ENCODE measurements at regions not wholly inside any gene's neighbourhood (a gene's known extent, or its start where the extent isn't known, plus 50 kb on each side); places are given as distances from the start of the nearest gene placed in this dataset.

DNA sequence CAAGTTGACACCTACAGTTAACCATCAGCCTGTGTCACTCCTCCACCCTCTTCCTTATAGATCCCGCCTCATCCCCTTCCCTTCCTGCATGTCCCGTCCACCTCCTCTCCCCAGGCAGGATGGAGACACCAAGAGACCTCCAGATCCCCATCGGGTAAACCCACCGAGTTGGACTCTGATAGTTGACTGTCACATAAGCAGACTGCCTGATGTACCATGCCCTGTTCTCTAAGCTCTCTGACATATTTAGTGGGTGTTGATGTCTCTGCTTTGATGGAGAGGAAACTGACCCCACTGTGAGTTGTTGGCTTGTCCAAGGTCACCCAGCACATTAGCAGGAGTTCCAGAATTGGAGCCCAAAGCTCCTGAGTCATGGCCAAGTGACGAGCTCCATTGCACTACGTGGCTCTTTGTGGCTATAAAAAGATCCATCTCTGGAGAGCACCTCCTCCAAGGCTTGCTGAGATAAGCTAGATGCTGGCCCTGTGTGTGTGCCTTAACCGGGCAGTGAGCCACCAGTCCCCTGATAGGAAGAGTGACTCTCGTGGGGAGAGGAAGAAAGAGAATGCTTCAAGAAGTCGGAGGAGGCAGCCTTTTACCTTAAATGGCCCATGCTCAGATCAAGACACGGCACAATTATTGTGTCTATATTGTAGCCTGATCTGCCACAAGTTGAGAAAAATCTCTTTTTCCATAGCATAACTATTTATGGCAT, 236.0 kb upstream of the ECI2 start (continued):
- TF ChIP-seq ZNF124 (CRISPR knock-in tag; IDR thresholded peaks at IDR 0.05) (no peak), RBM25 (IDR thresholded peaks at IDR 0.05; ENCODE audit: low read depth, low read length, severe bottlenecking) (no peak), KDM2B (CRISPR knock-in tag; IDR thresholded peaks at IDR 0.05) (no peak), KAT8 (IDR thresholded peaks at IDR 0.05; ENCODE audit: low read depth) (no peak), PHTF2 (CRISPR knock-in tag; IDR thresholded peaks at IDR 0.05) (no peak), POLR2G (IDR thresholded peaks at IDR 0.05; ENCODE audit: low read depth, low read length) (no peak), ARID2 (IDR thresholded peaks at IDR 0.05) (no peak), MTF1 (CRISPR knock-in tag; IDR thresholded peaks at IDR 0.05; ENCODE audit: borderline replicate concordance) (no peak)
- TF ChIP-seq, protein P1, sequence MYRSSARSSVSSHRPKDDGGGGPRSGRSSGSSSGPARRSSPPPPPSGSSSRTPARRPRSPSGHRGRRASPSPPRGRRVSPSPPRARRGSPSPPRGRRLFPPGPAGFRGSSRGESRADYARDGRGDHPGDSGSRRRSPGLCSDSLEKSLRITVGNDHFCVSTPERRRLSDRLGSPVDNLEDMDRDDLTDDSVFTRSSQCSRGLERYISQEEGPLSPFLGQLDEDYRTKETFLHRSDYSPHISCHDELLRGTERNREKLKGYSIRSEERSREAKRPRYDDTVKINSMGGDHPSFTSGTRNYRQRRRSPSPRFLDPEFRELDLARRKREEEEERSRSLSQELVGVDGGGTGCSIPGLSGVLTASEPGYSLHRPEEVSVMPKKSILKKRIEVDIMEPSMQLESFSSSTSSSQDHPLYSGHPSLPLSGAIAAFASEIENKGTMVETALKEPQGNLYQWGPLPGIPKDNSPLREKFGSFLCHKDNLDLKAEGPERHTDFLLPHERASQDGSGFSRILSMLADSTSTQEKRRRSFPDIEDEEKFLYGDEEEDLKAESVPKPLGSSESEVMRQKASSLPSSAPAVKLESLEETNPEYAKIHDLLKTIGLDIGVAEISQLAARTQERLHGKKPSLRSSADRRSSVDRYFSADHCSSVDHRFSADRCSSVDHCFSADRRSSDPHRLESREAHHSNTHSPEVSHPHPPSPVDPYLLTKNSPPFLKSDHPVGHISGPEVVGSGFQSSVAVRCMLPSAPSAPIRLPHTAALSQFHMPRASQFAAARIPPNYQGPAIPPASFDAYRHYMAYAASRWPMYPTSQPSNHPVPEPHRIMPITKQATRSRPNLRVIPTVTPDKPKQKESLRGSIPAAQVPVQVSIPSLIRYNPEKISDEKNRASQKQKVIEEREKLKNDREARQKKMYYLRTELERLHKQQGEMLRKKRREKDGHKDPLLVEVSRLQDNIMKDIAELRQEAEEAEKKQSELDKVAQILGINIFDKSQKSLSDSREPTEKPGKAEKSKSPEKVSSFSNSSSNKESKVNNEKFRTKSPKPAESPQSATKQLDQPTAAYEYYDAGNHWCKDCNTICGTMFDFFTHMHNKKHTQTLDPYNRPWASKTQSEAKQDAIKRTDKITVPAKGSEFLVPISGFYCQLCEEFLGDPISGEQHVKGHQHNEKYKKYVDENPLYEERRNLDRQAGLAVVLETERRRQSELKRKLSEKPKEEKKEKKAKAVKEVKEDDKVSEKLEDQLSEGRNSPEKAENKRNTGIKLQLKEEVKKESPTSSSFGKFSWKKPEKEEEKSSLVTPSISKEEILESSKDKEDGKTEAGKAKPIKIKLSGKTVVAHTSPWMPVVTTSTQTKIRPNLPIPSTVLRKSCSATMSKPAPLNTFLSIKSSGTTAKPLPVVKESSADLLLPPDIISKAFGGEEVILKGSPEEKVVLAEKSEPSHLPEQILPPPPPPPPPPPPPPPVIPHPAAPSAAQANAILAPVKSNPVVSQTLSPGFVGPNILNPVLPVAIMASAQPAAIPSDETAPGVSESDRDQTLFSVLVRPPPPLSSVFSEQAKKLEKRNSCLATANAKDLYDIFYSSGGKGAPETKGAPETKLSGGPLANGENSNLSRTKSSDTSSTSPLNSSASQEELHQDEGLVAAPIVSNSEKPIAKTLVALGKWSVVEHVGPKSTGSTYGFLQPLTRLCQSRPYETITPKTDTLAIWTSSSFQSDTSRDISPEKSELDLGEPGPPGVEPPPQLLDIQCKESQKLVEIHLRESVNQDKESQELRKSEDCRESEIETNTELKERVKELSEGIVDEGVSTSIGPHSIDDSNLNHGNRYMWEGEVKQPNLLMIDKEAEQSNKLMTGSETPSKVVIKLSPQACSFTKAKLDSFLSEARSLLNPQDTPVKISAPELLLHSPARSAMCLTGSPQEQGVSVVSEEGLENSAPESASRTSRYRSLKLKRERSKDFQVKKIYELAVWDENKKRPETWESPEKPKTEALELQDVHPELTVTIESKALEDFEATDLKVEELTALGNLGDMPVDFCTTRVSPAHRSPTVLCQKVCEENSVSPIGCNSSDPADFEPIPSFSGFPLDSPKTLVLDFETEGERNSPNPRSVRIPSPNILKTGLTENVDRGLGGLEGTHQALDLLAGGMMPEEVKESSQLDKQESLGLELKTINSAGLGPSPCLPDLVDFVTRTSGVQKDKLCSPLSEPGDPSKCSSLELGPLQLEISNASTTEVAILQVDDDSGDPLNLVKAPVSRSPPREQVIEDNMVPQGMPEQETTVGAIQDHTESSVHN (IDR thresholded peaks at IDR 0.05; ENCODE audit: borderline replicate concordance in 1 of 2, low read depth in 1 of 2): 0 out of 4 replicates have a peak, but pooled peaks of 1 of the 2 experiments have one; percentile 54
- TF ChIP-seq, protein P2, sequence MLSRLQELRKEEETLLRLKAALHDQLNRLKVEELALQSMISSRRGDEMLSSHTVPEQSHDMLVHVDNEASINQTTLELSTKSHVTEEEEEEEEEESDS (CRISPR knock-in tag; IDR thresholded peaks at IDR 0.05): no peak
- TF ChIP-seq, protein P3, sequence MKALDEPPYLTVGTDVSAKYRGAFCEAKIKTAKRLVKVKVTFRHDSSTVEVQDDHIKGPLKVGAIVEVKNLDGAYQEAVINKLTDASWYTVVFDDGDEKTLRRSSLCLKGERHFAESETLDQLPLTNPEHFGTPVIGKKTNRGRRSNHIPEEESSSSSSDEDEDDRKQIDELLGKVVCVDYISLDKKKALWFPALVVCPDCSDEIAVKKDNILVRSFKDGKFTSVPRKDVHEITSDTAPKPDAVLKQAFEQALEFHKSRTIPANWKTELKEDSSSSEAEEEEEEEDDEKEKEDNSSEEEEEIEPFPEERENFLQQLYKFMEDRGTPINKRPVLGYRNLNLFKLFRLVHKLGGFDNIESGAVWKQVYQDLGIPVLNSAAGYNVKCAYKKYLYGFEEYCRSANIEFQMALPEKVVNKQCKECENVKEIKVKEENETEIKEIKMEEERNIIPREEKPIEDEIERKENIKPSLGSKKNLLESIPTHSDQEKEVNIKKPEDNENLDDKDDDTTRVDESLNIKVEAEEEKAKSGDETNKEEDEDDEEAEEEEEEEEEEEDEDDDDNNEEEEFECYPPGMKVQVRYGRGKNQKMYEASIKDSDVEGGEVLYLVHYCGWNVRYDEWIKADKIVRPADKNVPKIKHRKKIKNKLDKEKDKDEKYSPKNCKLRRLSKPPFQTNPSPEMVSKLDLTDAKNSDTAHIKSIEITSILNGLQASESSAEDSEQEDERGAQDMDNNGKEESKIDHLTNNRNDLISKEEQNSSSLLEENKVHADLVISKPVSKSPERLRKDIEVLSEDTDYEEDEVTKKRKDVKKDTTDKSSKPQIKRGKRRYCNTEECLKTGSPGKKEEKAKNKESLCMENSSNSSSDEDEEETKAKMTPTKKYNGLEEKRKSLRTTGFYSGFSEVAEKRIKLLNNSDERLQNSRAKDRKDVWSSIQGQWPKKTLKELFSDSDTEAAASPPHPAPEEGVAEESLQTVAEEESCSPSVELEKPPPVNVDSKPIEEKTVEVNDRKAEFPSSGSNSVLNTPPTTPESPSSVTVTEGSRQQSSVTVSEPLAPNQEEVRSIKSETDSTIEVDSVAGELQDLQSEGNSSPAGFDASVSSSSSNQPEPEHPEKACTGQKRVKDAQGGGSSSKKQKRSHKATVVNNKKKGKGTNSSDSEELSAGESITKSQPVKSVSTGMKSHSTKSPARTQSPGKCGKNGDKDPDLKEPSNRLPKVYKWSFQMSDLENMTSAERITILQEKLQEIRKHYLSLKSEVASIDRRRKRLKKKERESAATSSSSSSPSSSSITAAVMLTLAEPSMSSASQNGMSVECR (CRISPR knock-in tag; IDR thresholded peaks at IDR 0.05): no peak

All from K562 (cell line).